Gastroesophageal sphincter (tissue), 3 donors: ENCODE measurements at regions not wholly inside any gene's neighbourhood (a gene's known extent, or its start where the extent isn't known, plus 50 kb on each side); places are given as distances from the start of the nearest gene placed in this dataset.

Experiments
- EP300 ChIP-seq: sonication (generic); formaldehyde crosslinking; IDR thresholded peaks from one replicate; pipeline ENCODE4 v1.6.1; 2017; ENCODE audit warnings: antibody characterized with exemption, mild to moderate bottlenecking
- POLR2A ChIP-seq, 2 donors: fragments of 450-650 bp; IDR thresholded peaks; one replicate each; pipeline ENCODE4 v1.6.1; 2017; ENCODE audit warnings: antibody characterized with exemption in 2 of 2, mild to moderate bottlenecking in 2 of 2, moderate library complexity in 1 of 2
- POLR2AphosphoS5 ChIP-seq: sonication (generic); formaldehyde crosslinking; IDR thresholded peaks from one replicate; pipeline ENCODE4 v1.6.1; 2017; ENCODE audit warnings: antibody characterized with exemption
- TF ChIP-seq, protein P1 (sequence below), 4 experiments: fragments of 200-600 bp in 2 of 4; fragments of 450-650 bp in 2 of 4; sonication (generic) in 1 of 4; IDR thresholded peaks; one replicate each; pipeline ENCODE4 v1.5.1; 2017 to 2019; ENCODE audit warnings: antibody characterized with exemption in 4 of 4, mild to moderate bottlenecking in 2 of 4, moderate library complexity in 2 of 4

DNA sequence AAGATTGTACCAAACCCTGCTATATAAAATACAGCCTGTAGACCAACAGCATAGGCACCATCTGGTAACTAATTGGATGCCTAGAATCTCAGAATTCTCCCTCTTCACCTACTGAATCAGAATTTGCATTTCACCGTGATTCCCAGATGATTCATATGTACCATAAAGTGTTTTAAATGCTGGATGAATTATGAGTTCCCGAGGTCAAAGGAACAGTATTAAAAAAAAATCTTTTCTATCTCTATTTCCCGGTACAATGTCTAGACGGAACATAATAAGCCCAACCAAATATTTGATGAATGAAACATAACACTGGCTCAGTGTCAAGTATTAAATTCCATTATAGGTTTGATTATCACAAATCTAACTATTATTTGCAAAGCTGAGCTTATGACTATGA lies 280.0 kb downstream of the ANKRD50 start:
- TF ChIP-seq, protein P1, sequence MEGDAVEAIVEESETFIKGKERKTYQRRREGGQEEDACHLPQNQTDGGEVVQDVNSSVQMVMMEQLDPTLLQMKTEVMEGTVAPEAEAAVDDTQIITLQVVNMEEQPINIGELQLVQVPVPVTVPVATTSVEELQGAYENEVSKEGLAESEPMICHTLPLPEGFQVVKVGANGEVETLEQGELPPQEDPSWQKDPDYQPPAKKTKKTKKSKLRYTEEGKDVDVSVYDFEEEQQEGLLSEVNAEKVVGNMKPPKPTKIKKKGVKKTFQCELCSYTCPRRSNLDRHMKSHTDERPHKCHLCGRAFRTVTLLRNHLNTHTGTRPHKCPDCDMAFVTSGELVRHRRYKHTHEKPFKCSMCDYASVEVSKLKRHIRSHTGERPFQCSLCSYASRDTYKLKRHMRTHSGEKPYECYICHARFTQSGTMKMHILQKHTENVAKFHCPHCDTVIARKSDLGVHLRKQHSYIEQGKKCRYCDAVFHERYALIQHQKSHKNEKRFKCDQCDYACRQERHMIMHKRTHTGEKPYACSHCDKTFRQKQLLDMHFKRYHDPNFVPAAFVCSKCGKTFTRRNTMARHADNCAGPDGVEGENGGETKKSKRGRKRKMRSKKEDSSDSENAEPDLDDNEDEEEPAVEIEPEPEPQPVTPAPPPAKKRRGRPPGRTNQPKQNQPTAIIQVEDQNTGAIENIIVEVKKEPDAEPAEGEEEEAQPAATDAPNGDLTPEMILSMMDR (IDR thresholded peaks at IDR 0.05) = no peak
- no peak for TF ChIP-seq EP300
- TF ChIP-seq POLR2A (IDR thresholded peaks at IDR 0.05) = no peak
- no peak for TF ChIP-seq POLR2AphosphoS5
